HG02885 (cell line): ENCODE measurements at regions not wholly inside any gene's neighbourhood (a gene's known extent, or its start where the extent isn't known, plus 50 kb on each side); places are given as distances from the start of the nearest gene placed in this dataset.

ENCODE experiments used
- ATAC-seq: cut with Tn5 transposase; IDR thresholded peaks from one replicate; pipeline ENCODE4 v1.9.1; 2021; ENCODE audit warnings: mild to moderate bottlenecking; ENCODE audit not compliant: unreplicated experiment, poor library complexity

DNA sequence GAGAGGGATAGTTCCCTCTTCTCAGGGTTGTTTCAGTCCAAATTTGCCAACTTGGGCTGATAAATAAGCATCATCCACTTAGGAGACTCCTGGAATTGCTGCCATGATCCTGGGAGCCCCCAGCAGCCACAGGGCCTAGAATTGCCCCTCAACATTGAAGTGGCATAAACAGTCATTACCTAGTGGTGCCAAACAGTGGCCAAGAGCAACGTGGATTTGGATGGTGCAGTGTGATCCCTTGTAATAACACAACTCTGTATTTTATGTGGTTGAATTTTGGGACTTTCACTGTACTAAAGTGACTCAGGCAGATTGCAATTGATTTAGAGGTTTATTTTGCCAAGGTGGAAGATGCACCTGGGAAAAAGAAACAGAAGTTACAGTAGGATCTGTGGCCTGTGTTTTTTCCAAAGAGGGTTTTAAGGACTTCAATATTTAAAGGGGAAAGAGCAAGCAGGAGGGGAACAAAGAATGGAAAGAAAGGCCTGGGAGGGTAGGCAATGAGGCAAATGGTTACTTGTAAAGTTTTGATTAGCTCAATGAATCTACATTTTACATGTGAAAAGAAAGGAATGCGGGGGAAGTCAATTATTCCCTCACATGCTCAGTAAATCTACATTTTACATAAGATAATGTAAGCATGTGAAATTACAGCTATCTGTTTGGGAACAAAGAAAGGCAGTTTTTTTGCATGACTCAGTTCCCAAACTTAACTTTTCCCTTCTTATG, 168.0 kb upstream of the NOX3 start:
- ATAC-seq = no peak

DNA sequence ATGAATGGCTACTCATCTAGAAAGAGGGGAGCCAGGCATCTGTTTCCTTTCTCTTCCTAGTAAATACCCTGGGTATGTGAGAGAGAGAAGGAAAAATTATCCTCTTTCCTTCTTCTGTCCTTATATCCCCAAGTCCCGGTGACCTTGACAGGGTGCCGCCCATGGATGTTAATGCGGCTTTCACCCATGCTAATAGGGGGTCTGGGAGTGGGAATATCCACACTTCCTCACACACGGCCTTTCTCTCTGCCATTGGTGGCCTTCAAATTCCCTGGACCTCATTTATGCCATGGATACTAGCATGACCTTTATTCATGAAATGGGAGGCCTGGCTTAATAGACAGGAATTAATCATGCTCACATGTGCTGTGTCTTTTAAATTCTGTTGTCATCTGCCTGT, 159.0 kb upstream of the NOX3 start:
- no peak for ATAC-seq

DNA sequence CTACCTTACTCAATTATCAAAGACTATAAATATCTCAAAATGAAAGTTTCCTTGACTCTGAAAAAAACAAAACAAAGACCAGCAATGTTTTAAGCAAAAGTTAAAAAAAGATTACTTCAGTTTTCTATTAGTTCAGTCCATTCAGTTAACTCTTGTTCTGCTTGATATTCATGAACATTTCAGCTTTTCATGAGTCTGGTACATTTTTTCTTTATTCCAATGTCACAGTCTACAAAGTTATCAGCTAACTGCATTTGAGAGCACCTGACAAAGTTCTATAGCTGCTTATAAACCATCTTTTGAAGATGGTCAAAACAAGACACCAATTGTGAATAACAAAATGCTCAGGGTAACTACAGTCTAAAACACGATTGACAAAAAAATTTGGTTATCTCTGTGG, 156.1 kb upstream of the NOX3 start:
- ATAC-seq = no peak

DNA sequence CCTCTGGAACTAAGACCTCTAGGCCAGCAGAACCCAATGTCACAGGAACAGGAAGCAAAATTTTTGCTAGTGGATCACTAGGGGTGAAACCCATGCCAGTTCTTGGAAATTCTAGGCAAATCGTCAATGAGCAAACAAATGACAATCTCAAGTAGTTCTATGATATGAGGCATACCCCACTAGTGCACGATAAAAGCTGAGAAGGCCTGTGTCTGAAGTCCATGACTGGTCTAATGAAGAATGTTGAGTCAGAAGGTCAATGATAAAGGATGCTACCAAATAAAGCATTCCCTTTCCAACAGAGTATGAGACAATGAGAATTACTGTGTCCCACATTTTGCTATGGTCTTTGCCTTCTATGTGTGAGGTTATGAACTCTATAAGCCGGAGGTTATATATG, 149.4 kb upstream of the NOX3 start:
- no peak for ATAC-seq

DNA sequence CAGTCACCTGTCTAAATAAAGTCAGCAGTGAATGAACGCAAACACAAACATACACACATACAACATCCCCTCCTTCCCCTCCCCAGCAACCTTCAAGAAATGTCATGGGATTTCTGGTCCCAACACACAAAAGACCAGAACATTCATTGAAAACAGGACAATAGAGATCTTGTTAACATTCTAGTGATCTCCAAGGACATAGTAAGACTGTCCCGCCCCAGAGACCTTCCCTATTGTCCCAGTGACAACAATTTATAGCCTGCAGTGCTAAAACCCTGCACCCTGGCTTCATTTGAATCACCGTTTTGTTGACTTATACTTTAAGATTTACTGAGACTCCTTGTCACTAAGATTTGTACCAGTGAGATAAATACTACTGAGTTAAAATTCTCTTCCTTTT, 143.9 kb upstream of the NOX3 start:
- no peak for ATAC-seq

DNA sequence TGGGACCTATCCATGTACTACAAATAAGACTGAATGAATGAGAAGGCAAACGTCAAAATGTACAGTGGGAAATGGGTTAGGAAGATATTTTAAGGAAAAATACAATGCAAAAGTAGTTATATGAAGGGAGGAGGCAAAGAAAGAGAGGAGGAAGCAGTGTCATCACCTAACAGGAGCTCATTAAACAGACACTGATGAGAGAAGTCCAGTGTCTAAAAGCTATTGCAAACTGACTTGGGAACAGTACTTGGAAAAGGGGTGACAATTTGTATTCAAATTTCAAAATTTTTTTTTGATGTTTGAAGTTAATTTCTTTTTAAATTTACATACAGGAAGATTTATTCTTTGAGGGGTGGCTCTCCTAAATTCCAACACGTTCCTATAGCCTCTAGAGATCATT, 143.5 kb upstream of the NOX3 start:
- no peak for ATAC-seq

DNA sequence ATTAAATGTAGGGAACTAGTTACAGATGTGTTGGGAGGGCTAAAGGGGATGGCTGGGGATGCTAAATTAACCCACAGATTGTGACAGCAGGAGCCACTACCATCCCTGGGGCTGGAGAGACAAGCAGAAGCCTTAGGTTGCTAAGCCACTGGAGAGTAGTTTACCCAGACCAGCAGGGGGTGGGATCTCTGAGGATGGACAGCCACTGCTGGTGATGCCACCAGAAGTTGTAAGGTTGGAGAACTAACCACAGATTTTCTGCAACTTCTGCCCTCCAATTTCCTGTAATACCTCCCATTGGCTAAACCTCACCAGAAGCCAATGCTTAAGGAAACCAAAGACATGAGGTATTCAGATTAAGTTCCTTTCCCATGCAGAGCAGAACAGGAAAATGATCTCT, 139.6 kb upstream of the NOX3 start:
- no peak for ATAC-seq

DNA sequence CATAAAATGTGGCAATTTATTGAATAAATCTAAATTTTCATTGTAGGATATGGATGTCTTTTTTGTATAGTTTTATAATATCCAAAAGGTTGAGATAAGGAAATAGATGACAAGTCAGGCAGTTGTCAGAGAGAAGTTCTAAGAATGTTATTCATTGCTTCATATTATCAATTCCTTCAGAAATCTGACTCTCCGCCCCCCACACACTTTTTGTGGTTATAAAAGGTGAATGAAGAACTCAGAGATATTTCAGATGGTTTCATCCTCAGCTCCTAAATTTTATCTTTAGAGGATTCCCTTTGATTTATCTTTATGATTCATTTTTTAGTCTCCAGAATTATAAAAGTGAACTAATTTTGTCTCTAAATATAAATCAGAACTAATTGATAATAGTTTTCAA, 136.1 kb upstream of the NOX3 start:
- ATAC-seq = no peak

DNA sequence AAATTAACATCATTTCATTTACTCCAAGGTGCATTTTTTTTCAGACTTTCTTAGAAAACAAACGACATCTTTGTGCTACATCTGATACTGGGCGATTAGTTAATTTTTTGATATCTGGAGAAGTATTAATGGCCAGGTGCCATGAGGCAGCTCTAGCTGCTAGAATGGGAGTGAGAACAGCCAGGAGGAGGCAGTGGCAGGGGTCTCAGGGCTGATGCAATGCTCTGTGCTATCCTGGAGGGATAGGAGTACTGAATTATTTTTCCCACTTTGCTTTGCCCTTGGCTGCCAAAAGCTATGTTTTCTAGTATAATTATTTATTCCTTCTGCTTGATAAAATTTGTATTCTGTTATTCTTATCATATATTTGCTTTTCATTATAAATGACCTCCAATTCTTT, 133.6 kb upstream of the NOX3 start:
- ATAC-seq = no peak

DNA sequence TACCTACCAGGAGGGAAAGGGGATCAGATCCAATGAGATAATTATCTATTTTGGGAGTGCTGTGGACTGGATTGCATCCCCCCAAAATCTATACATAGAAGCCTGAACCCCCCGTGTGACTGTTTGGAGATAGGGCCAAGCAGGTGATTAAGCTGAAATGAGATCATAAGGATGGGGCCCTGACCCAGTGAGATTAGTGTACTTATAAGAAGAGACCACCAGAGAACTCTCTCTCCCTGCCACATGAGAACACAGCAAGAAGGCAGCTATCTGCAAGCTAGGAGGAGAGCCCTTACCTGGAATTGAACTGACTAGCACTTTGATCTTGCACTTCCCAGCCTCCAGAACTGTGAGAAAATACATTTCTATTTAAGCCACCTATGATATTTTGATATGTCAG, 132.2 kb upstream of the NOX3 start:
- ATAC-seq = no peak

DNA sequence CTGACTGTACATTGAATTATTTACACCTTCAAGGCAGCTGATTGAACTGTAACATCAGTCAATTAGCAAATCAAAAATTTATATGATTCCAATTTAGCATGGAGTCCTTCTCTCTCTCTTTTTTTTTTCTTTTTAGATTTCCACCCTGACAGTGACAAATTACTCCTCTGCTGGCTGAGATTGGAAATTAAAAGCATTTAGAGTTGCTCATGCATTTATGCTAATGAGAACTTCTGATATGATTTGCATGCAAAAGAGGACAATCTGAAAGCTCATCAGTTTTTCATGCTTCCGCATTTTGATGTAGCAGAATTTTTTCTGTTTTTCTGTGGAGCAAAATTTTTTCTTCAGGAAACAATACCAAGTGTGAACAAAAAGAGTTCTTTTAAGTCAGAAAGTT, 130.5 kb upstream of the NOX3 start:
- no peak for ATAC-seq

DNA sequence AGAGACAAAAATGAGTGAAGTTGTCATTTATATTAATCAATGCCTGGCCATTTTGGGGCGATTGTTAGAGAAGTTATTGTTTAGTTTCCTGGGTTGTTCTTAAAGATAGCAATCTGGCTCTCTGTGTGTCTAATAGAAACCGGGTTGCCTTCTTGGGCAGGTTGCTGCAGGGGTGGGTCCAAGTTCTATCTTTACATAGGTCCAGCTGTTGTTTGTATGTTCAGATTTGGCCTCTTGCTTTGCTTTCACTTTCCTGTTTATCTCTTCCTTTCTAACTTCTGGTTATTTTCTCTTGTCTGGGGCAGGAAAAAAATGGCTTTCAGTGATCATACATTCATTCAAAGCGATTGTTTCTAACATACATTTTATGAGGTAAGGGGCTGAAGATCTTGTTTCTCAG, 128.4 kb upstream of the NOX3 start:
- no peak for ATAC-seq

DNA sequence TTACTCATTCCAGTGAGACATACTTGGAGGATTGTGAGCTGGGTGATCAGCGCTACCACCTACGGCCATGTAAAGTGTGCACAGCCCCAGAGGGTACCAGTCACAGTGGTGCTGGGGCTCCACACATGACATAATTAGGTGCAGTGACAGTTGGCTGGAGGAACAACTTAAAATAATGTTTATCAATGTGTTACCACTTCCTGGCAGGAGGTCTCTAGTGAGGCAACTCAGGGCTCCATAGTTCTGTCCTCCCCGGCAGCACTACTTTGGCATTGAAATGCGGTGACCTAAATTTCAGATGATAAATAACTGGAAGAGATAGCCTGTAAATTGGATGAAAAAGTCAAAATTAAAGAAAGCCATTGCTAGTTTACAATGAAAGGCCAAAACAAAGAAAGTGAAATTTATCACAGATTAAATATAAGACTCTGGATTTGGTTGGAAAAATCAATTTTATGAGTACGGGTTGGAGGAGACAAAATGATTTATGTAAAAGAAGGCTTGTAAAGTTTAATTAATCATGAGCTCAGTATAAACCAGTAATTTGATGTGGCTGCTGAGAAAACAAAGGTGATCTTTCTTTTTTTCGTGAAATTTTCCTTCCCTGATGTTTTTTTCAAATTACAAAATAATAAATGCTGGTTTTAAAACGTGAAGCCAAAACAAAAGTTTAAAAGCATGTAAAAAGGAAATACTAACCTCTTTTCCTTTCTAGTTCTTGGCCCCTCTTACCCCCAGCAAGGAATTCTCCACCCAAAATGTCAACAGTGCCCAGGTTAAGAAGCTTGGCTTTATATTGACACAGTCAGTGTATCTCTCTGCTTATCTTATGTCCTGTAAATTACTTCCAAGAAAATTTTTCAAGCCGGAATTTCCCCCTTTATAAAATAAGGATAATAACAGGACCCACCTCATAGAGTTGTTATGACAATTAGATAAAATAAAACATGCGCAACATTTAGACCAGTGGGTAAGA, 126.7 kb upstream of the NOX3 start:
- no peak for ATAC-seq

DNA sequence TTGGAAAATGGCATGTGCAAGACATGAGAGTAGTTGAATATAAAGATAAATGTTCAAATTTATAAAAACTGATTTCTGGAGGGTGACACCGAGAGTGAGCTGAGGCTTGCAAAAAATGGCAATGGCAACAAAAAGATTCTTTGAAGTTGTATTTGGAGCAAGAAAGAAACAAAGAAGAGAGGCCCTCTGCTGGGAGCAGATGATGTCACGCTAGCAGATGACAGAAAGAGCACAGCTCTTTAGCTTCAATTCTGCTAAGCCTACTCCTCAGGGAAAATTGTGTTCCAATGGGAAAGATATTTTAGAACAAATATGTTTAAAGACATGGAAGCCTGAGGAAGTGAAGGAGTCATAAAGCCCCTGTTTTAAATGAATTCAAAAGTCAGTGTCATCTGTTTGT, 125.3 kb upstream of the NOX3 start:
- no peak for ATAC-seq

DNA sequence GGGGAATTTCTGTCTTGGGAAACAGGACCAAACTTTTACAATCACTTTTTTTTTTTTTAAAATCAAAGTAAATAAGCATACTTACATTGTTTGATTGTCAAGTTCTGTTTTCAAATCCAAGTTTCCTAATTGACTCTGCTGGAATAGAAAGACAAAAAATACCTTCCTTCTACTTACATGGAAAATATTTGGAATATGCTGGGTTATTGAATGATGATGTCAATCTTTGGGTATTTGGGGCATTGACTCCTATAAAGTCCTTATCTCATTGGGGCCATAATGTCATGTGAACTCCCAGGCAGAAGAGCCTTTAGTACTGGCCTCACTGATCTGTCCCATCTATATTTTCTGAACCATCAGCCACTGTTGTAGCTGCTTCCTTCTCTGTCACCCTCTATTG, 122.6 kb upstream of the NOX3 start:
- ATAC-seq = no peak

DNA sequence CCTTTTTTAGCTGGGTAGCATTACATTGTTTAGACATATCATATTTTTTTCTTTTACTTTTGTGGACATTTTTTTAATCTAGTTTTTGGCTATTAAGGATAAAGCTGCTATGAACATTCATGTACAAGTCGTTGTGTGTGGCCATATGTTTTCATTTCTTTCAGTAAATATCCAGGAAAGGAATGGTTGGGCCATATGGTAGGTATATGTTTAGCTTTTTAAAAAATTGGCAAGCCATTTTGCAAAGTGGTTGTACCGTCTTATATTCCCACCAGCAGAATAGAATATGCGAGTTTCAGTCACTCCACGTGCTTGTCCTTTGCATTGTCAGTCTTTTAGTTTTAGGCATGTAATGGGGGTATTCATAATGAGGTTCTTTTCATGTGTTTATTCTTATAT, 106.3 kb upstream of the NOX3 start:
- no peak for ATAC-seq

DNA sequence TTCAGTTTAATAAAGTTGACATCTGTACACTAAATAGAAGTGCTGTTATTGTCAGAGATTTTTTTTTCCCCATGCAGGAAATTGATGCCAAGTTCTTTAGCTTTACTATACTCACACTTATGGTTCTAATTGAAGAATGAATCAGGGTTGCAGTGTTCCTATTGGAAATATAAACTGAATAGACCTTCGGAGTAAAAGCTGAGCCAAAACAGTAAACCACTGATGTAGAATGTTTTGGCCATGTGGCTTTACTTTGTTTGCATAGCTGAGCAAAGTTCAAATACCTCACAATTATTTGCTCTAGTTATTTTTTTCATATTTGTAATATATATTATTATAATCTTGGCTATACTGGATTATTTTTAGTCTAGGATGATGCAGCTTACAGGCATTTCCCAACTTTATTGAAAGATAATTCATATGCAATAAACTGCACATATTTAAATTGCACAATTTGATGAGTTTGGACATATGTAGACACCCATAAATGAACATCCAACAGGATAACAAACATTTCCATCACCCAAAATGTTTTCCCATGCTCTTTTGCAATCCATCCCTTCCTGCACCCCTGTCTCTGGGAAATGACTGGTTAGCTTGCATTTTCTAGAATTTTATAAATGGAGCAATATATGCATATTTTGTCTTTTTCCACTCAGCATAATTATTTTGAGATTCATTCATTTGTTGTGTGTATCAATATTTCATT, 105.8 kb upstream of the NOX3 start:
- no peak for ATAC-seq

DNA sequence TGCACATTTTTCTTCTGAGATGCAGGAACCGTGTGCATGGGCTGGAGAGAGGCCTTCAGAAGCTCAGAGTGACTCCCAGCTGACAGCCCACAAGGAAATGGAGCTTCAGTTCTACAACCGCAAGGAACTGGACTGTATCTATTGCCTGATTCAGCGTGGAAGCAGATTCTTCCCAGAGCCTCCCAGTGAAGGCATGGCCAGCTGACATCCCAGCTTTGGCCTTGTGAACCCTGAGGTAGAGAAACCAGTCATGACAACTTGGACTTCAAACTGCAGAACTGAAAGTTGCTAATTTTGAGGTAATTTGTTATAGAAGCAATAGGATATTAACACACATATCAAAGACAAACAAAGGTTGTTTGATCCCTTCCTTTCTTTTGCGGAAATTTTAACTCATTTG, 94.3 kb upstream of the NOX3 start:
- no peak for ATAC-seq

DNA sequence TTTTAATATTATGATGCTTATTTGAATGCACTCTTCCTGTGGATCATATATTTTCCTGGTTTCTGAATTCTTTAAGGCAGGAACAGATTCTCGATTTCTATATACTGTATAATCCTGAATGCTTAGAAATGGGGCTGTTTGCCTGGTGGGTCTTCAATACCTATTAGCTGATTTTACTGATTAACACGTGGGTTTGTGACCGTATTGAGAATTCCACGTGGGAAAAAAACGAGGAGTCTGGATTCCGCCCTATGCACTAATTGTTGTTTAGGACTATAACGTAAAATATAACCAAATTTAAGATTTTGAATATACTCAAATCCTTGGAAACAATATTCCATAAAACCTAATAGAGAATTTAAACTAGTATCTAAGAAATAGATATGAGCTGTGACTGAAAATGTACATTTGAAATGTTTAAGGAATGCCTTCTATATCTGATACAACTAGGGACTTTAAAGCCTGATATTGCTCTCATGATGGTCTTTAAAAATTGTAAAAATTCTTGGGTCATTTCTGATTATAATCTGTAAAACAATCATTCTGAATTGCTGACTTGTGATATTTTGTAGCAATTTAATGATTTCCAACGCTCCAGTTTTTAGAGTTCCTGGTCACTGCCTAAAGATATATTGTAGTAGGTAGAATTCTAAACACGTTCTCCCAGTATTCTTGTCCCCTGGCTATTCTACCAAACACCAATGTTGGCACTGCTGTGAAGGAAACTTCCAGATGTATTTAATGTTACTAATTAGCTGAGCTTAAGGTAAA, 93.6 kb upstream of the NOX3 start:
- ATAC-seq = no peak

DNA sequence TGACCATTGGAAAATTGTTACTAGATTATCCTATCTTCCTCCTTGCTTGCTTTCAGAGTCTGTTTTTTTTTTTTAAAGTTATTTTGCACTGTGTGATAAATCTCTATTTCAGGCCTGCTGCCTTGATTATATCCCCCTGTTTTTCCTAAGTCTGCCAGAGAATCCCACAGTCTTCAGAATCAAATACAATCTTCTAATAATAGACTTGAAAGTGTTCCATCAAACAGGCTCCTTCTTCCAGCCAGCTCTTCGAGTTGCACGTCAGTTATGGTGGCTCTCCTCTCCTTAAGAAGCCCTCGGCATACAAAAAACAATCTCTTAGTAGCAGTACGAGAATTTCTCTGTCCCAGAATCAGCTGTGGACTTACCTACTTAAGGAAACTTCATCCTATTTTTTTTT, 92.9 kb upstream of the NOX3 start:
- no peak for ATAC-seq
